ENCODE measurements at regions not wholly inside any gene's neighbourhood (a gene's known extent, or its start where the extent isn't known, plus 50 kb on each side); places are given as distances from the start of the nearest gene placed in this dataset.

- TF ChIP-seq ZNF341 (tag by site-specific recombination; IDR thresholded peaks at IDR 0.05; ENCODE audit: low read depth) = no peak
These were observed 1050.5 kb downstream of the XPNPEP1 start (continued) for GRCh38 chr10:108872854-108873253.

GRCh38 chr10:108868881-108869280 lies 1054.4 kb downstream of the XPNPEP1 start:
- CTCF ChIA-PET = no interaction called here
- Histone ChIP-seq H3K4me1 (ENCODE audit: control insufficient read depth, insufficient read depth, low read length) (no peaks in the 10 kb centered on the region), H3K4me3 (ENCODE audit: low read depth, low read length) (no peak overlapping the region), H3K27ac (ENCODE audit: extremely low read depth, low read depth, low read length) (no peak overlapping the region), H3K36me3 (ENCODE audit: control insufficient read depth in 2 of 2, insufficient read depth in 1 of 2, low read length in 2 of 2) (no peaks in the 10 kb centered on the region), H3K9me3 (ENCODE audit: control insufficient read depth, insufficient read depth, low read depth, low read length) (no peaks in the 10 kb centered on the region)
- TF ChIP-seq ZNF843 (tag by site-specific recombination; IDR thresholded peaks at IDR 0.05) (no peak), GLI2 (tag by site-specific recombination; IDR thresholded peaks at IDR 0.05; ENCODE audit: borderline replicate concordance, low read depth) (no peak), WT1 (tag by site-specific recombination; IDR thresholded peaks at IDR 0.05) (no peak), ZNF76 (tag by site-specific recombination; IDR thresholded peaks at IDR 0.05; ENCODE audit: borderline replicate concordance, low read depth) (no peak), ZNF398 (tag by site-specific recombination; IDR thresholded peaks at IDR 0.05) (no peak), SCRT1 (tag by site-specific recombination; IDR thresholded peaks at IDR 0.05; ENCODE audit: borderline replicate concordance) (no peak), BCL11A (tag by site-specific recombination; IDR thresholded peaks at IDR 0.05; ENCODE audit: low read depth) (no peak), ZNF280D (tag by site-specific recombination; IDR thresholded peaks at IDR 0.05) (no peak), ZNF555 (tag by site-specific recombination; conservative IDR thresholded peaks at IDR 0.05) (no peak), ZNF596 (tag by site-specific recombination; IDR thresholded peaks at IDR 0.05) (no peak), ZEB2 (tag by site-specific recombination; IDR thresholded peaks at IDR 0.05) (no peak), YY2 (tag by site-specific recombination; IDR thresholded peaks at IDR 0.05) (no peak)
- POLR2A ChIA-PET = no interaction called here

DNA sequence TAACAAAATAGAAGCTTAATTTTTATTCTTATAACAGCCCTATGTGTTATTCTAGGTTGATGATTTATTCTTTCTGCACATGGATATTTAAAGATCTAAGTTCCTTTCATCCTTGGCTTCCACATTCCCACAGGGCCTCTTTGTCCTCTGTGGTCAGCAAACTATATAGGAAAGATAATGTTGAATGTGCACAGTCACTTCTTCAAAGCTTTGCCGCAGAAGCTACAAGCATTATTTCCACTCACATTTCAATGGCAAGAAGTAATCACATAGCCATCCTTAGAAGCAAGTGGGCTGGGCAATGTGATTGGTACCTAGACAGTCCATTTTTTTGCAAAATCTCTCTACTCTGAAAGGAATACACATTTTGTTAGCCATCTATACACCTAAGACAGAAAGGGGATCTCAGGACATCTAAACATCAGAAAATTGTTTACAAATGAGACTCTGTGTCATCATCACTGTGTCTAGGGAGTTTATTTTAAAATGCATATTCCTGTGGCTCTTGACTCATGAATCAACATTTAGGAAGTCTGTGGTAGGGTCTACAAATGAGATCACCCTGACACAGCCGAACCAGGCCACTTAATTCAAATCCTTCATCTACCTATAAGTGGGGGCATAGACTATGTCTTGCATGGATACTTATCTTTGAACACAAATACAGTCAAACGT lies 1060.5 kb downstream of the XPNPEP1 start:
- Histone ChIP-seq H3K36me3 (ENCODE audit: control insufficient read depth in 2 of 2, insufficient read depth in 1 of 2, low read length in 2 of 2) (no peaks in the 10 kb centered on the region), H3K4me1 (ENCODE audit: control insufficient read depth, insufficient read depth, low read length) (no peaks in the 10 kb centered on the region), H3K27ac (ENCODE audit: extremely low read depth, low read depth, low read length) (no peak overlapping the region), H3K9me3 (ENCODE audit: control insufficient read depth, insufficient read depth, low read depth, low read length) (no peaks in the 10 kb centered on the region), H3K4me3 (ENCODE audit: low read depth, low read length) (no peak overlapping the region)
- ChIA-PET POLR2A (no interaction called here), CTCF (no interaction called here)
- TF ChIP-seq ZNF514 (tag by site-specific recombination; IDR thresholded peaks at IDR 0.05) (no peak), ZNF768 (tag by site-specific recombination; IDR thresholded peaks at IDR 0.05) (no peak), ZNF10 (tag by site-specific recombination; IDR thresholded peaks at IDR 0.05) (no peak), ZNF677 (tag by site-specific recombination; IDR thresholded peaks at IDR 0.05) (no peak), ZBTB7A (tag by site-specific recombination; IDR thresholded peaks at IDR 0.05; ENCODE audit: low read depth) (no peak)
- TF ChIP-seq, protein P1, sequence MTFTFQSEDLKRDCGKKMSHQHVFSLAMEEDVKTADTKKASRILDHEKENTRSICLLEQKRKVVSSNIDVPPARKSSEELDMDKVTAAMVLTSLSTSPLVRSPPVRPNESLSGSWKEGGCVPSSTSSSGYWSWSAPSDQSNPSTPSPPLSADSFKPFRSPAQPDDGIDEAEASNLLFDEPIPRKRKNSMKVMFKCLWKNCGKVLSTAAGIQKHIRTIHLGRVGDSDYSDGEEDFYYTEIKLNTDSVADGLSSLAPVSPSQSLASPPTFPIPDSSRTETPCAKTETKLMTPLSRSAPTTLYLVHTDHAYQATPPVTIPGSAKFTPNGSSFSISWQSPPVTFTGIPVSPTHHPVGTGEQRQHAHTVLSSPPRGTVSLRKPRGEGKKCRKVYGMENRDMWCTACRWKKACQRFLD (tag by site-specific recombination; IDR thresholded peaks at IDR 0.05) = no peak
